HEK293T (cell line): ENCODE measurements at regions not wholly inside any gene's neighbourhood (a gene's known extent, or its start where the extent isn't known, plus 50 kb on each side); places are given as distances from the start of the nearest gene placed in this dataset.

Source experiments
- CTCF ChIA-PET: fragments of 350-600 bp; formaldehyde crosslinking; extraction: SDS; loops from one replicate; lab custom pipeline; 2021; ENCODE audit warnings: antibody characterized with exemption, inconsistent platforms; lab: Yijun Ruan, JAX
- POLR2A ChIA-PET: fragments of 350-600 bp; formaldehyde crosslinking; extraction: SDS; loops from one replicate; lab custom pipeline; 2020; ENCODE audit warnings: antibody characterized with exemption, inconsistent platforms; lab: Yijun Ruan, JAX
- DNase-seq: peaks from one replicate; pipeline ENCODE4 v3.0.0; 2012; ENCODE audit warnings: mixed read lengths; ENCODE audit errors: extremely low spot score
- ARNT ChIP-seq: fragments of 450-650 bp; IDR thresholded peaks from 2 replicates; pipeline ENCODE4 v1.6.1; 2017; ENCODE audit warnings: mild to moderate bottlenecking
- BHLHE40 ChIP-seq: fragments of 450-650 bp; IDR thresholded peaks from 2 replicates; pipeline ENCODE4 v1.6.1; 2016; ENCODE audit warnings: mild to moderate bottlenecking, moderate library complexity, borderline replicate concordance
- CTBP1 ChIP-seq: fragments of 450-650 bp; IDR thresholded peaks from 2 replicates; pipeline ENCODE4 v1.6.1; 2016; ENCODE audit warnings: borderline replicate concordance
- ELF4 ChIP-seq: fragments of 450-650 bp; IDR thresholded peaks from 2 replicates; pipeline ENCODE4 v1.6.1; 2017; ENCODE audit warnings: antibody characterized with exemption
- FOXA1 ChIP-seq: fragments of 450-650 bp; IDR thresholded peaks from 2 replicates; pipeline ENCODE4 v1.6.1; 2016; ENCODE audit warnings: mild to moderate bottlenecking
- FOXK2 ChIP-seq: fragments of 450-650 bp; IDR thresholded peaks from 2 replicates; pipeline ENCODE4 v1.6.1; 2016; ENCODE audit warnings: mild to moderate bottlenecking
- HDGF ChIP-seq: fragments of 450-650 bp; IDR thresholded peaks from 2 replicates; pipeline ENCODE4 v1.6.1; 2017; ENCODE audit warnings: antibody characterized with exemption, borderline replicate concordance
- L3MBTL2 ChIP-seq: fragments of 450-650 bp; conservative IDR thresholded peaks from 2 replicates; pipeline ENCODE4 v1.6.1; 2016; ENCODE audit warnings: mild to moderate bottlenecking
- SUZ12 ChIP-seq: fragments of 450-650 bp; IDR thresholded peaks from 2 replicates; pipeline ENCODE4 v1.6.1; 2016; ENCODE audit warnings: mild to moderate bottlenecking
- TARDBP ChIP-seq: fragments of 450-650 bp; IDR thresholded peaks from 2 replicates; pipeline ENCODE4 v1.6.1; 2016

- TF ChIP-seq ARNT (no peak), HDGF (no peak), ELF4 (no peak), L3MBTL2 (no peak), CTBP1 (no peak), BHLHE40 (no peak), FOXA1 (no peak), FOXK2 (no peak)
- no peak for DNase-seq
- ChIA-PET POLR2A (interaction anchor here (0.6 to 4.7 kb wide), 8 partner anchors 13 to 51 kb away, joined by 3 to 34 read pairs (median 3); partner anchors contain the start of gene BCOR), CTCF (interaction anchor here (0.6 to 1.4 kb wide), 4 partner anchors 10 to 161 kb away, joined by 3 to 7 read pairs (median 4); no protein-coding TSS in a partner anchor)
Observed at GRCh38 chrX:40149286-40150175, 51.8 kb upstream of the BCOR start.

GRCh38 chrX:40148385-40149285 is 50.9 kb upstream of the BCOR start:
- POLR2A ChIA-PET, result interaction anchor here (0.6 to 4.7 kb wide), 11 partner anchors 12 to 50 kb away, joined by 3 to 34 read pairs (median 3); partner anchors contain the start of gene BCOR
- TF ChIP-seq HDGF (no peak), SUZ12 (no peak), FOXA1 (no peak), TARDBP (no peak)
- CTCF ChIA-PET, result interaction anchor here (0.7 to 1.4 kb wide), 3 partner anchors 20 to 91 kb away, joined by 3 to 7 read pairs (median 4); no protein-coding TSS in a partner anchor
- no peak for DNase-seq

DNA sequence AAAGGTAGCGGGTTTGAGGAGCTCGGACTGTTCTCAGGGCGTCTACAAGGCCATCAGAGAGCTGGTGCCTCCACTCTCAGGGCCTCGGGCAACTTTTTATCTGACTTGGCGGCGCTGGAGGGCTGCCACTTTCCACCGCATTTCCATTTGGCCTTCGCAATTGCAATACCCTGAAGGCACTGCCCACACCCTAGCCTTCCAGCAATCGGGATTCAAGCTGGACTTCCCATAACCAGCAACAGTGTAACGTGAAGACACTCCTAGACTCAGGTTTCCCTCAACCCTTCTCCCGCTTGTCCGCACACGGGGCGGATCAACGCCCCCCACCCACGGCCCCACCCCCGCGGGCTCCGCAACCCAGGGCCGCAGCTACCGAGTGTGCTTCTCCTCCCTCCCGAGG is 50.2 kb upstream of the BCOR start:
- ChIA-PET CTCF (interaction anchor here (0.7 kb wide), 1 partner anchor 90 kb away, joined by 3 read pairs; no protein-coding TSS in a partner anchor), POLR2A (interaction anchor here (0.7 to 2.4 kb wide), 5 partner anchors 21 to 47 kb away, joined by 3 to 13 read pairs (median 3); no protein-coding TSS in a partner anchor)
- no peak for DNase-seq
- TF ChIP-seq SUZ12 (no peak), FOXA1 (no peak), ELF4 (no peak)
